Central memory CD4-positive, alpha-beta T cell (primary cell): ENCODE measurements at regions not wholly inside any gene's neighbourhood (a gene's known extent, or its start where the extent isn't known, plus 50 kb on each side); places are given as distances from the start of the nearest gene placed in this dataset.

Experiments
- DNase-seq: peaks from one replicate; pipeline ENCODE4 v3.0.0; 2022

DNA sequence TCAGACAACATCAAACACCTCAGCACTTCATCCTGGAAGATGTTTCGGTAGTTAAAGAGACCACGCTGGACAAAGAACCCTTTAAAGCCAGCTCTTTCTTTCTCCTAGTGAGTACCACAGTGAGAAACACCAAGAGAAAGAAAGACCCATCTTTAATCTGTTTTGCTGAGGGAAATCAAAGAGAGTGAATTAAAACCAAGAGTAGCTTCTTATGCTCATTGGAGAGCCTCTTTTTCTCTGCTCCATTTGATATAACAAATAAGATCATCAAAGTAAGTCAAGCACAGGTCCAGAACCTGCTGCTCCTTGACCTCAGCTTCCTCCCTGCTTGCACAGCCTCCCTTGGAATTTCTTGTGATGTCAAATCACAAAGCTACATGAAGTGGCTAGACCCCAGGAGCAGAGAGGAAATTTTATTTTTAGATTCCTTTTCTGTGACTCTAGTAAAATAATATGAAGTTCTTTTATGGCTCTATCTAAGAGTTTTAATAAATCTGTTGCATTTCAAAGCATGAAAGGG is 436.4 kb downstream of the C3orf38 start:
- no peak for DNase-seq

DNA sequence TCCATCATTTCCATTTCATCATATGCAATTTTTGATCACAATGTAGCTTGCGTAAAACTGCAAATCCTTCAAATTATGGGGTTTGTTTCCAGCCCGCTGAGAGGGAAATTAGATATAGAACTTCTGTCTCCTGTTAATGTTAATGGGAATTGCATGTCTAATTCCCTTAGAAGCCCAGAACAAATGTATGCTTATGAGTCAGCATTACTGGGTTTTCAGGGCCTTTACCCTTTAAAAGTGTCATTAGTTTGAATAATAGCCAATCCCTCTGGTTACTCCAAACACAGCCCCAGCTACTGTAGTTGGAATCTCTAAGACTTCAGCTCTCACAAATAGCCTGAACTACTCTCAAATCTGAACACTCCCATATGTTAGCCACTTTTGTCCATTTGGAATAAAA is 439.4 kb downstream of the C3orf38 start:
- no peak for DNase-seq

DNA sequence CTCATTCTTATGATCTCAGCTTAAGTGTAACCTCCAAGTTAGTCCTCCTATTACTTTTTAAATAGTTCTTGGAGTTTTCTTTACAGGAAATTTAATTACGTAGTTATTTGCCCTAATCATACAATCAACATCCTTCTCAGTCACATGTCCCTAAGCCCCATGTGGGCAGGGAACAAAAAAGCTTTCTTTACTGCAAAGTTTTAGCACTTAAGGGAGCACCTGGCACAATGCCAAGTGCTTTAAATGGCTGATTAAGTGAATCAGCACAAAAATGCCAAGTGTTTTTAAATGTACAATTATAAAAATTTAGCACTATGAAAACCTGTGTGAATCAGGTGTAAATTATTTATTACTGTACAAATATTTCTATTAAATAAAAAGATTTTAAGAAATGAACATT is 445.3 kb downstream of the C3orf38 start:
- DNase-seq: no peak

DNA sequence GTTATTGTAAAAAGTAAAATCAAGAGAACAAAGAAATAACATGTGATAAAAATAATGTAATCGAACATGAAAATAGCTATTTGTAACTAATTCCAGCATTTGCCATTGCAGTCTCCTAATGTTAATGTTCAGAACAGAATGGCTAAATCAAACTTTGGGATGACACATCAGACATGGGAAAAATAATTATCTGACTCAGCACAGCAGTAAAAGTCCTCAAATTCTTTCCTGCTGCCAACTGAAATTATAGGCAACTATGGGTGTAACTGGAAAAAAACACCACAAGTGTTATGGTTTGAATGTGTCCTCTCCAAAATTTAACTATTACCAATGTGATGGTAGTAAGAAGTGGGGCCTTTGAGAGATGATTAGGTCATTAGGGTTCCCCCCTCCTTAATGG is 446.7 kb downstream of the C3orf38 start:
- DNase-seq: no peak

DNA sequence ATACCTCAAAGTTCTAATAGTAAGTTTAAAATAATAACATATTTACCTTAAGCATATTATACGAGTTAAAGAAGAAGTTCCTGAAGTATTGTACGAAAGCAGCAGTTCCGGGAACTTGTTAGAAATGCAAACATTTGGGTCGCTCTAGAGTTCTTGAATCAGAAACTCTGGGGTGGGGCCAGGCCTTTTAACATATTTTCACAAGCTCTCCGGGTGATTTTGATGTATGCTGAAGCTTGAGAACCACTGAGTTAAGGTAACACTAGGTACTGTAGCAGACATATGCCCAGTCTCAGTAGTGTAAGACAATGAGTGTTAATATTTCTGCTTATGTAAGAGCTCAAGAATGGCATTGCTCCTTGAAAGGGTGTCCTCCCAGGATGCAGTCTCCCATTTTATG is 461.1 kb downstream of the C3orf38 start:
- no peak for DNase-seq

DNA sequence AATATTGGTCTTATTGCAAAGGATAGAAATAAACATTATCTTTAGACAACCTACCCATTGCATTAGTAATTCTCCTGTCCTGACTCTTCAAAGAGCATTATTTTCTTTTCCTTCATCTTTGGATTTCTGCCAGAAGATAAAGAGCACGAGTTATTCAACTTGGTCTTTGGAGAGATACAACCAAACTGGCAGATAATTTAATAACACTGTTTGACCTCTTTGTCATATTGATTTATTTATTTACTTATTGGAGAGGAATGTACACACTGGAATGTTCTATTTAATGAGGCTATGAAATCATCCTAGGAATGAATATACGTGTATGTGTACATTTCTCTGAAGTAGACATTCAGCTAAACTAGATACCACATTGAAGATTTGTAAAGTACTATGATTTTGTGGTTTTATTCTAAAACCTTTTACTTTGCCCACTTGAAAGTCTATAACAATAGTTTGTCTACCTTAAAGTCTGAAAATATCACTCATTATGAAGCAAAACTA is 462.1 kb downstream of the C3orf38 start:
- DNase-seq: no peak

DNA sequence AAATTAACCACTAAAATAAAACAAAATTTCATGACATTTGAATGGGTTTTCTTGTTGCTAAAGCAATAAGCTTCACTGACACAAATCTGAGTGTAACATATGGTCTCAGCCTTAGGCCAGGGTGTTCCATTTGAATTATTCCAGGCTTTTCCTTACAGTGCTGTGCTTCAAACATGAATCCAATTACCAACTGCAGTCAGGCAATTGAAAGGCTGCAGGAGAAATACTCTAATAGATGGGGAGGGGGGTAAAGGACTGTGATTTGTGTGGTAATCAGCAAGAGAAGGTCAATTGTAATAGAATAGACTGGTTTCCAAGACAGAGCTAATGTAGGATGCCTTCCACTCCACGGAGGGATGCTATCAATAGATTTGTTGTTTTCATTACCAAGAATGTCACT is 466.7 kb downstream of the C3orf38 start:
- no peak for DNase-seq

DNA sequence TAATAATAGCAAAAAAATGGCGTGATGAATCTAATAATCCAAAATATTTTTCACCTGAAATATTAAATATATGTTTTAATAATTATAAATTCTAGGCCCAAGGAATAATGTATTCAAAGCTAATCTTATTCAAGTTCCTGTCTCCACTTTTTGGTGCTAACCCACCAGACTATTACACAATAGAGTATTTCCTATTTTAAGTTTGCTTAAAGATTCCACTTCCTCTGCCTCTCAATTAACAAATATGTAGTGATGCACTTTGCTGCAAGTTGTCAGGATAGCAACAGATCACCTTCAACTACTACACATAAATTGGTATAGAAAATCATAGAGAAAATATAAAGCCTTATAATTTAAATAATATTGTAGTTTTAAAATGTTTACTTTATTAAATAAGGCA is 467.5 kb downstream of the C3orf38 start:
- no peak for DNase-seq

DNA sequence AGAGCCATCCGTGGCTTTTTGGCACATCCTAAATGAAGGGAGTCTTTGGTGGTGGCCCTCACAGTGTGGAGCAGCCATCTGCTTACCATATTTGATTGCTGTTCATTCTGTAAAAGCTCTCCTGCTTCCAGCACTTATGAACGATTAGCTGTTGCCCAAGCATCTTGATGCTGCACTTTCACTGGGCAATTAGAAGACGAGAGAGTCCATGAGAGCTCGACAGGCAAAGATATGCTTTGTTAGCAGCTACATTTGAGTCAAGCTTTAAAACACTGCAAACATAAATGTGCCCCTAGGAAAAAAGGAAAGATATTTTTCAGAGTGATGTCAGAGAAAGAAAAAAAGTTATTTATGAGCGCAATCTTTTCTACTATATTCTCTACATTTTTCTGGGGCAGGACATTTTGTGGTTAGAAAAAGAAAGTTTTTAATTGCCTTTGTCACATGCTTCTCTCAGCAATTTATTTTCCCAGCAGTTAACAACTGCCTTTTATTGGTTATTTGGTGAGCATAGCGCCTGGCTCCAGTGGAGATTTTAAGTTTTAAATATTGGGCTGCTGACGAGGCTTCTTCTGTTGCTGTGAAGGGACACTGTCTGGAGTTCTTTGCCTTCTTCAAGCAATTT is 468.4 kb downstream of the C3orf38 start:
- no peak for DNase-seq

DNA sequence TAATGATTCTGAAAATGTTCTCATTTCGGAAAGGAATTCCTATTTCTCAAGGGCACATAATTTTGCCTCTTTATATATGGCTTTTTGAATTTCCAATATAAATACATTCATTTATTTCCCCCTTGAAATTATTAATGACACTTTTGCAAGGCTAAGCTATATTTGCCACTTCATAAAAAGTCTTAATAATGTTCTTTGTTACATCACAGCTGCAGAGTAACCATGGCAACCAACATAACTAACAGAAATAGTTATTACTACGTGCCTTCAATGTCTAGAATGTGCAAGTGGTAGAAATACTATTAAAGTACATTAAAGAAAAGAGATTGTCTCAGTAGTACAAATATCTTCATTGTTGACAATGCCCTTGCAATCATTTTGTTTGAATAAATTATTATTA is 471.8 kb downstream of the C3orf38 start:
- DNase-seq: no peak

DNA sequence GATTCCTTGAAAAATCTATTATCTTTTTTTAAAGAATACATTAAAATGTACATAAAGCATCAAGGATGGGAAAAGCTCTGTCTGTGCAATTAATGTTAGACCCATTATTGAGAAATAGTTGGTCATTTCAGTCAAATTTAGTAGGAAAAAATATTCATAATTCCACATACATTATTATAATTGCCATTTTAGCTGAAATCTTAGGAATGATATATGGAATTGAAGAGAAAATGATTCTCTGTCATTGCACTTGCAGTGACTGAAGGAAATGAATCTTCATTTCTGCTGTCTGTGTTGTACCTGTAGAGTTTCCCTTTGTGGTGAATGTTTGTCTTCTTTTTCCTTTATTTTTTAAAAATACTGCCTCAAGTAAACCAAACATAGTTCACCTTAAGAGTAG is 473.9 kb downstream of the C3orf38 start:
- no peak for DNase-seq

DNA sequence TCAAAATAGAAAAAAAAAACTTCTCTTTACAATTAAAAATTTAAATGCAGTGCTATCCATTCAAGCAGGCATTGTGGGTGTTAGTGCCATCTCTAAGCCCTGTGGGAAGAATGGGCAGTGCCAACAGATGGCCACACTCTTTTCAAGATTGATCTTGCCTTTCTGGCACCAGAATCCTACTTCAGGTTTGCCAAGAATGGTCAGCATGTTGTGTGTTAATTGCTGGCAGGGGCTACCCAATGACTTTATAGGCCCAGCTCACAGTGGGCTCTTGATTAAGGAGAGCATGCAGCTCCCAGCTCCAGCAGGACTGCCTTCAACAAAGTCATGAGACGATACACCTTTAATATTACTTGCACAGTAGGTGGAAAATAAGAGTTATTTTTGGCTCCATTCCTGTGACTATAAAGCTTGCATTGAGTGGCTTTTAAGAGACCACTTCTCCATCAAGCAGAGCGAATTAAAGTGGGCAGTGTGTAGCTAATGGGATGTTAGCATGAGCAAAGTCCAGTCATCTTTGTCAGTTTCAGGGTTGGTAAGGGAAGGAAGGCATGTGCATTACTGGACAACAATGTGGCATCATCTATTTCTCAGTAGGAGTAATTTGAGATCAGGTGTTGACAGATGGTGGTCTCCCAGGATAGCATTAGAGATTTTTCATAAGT is 476.8 kb downstream of the C3orf38 start:
- DNase-seq: no peak

DNA sequence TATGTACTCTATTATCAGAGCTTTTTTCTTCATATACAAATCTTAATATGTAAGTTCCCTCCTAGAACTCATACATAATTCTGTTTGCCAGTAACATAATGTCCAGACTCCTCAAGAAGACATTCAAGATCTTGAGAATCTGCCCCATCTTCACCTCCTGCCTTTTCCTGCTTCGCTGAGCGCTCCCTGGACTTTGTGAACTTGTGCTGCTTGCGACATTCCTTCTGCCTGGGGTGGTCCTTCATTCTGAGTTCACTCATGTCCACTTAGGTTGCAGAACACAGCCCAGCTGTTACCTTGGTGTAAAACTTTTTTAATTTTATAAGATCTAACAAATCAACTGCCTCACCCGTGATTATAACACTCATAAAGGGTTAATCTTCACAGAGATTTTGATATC is 478.5 kb upstream of the EPHA3 start:
- DNase-seq: no peak

DNA sequence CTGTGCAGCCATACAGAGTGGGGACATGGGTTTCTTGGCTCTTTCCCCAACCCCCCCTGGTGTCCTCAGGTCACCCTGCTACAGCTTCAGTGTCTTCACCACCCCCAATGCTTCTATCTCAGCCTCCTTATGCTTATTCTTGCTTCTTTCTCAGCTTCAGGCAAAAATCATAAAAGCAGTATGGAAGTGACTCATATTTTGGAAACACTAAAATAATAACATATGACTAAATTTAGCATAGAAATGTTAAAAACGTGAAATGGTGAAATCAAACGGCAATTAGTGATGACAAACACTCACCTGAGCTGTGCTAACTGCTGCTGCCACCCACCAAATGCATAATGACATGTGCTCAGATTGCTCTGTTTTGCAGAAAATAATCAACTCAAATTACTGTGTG is 475.2 kb upstream of the EPHA3 start:
- no peak for DNase-seq

DNA sequence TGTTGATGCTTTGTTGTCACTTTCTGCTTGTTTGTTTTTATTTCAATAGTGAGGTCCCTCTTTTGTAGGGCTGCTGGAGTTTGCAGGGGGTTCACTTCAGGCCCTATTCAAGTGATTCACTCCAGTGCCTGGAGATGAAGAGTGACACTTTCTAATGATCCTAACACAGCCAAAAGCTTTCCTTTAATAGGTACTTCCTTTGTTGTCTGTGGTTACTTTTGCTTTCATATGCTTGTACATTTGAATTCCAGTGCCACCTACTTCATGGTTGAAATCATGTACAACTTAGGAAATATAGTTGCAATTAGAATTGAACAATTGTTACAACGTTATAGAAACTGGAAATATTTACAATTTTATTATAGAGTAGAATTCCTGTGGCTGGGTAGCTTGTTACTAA is 466.8 kb upstream of the EPHA3 start:
- DNase-seq: no peak

DNA sequence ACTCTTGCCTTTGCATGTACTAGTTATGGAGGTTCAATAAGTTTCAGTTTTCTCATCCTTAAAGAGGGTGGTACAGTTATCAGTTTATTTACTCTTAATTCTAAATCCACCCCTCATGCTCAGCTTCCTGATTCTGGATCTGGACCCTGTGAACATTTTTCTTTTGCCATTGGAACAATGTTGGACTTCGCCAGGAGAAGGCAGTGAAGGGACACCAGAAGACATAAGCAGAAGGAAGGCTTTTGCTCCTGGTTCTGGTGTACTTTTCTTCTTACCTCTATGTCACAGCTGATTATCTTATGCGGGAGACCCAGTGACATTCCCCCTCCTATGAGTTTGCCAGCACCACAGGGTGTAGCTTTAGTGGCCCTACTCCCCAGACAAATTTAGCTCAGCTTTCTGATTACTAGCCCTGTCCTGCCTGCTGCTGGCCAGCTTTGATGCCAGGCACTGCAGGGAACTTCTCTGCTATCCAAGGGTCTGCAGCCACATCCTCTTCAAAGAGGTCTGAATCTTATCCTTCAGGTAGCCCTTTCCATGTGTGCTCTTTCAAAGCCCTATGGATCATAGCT is 466.3 kb upstream of the EPHA3 start:
- no peak for DNase-seq

DNA sequence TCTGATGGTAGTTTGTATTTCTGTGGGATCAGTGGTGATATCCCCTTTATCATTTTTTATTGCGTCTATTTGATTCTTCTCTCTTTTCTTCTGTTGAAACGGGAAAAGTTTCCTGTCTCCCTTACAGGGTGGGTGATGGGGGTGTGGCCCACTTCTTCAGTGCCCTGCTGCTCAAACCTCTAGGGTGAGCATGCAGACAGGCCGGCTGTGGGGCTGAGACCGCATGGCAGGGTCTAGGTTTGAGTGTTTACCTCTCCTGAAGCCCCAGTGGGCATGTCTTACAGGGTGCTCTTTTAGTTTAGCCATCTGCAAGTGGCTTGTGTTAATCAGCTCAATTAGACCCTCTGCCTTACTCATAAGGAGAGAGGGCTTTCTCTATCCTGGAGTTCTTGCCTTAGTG is 450.0 kb upstream of the EPHA3 start:
- no peak for DNase-seq

DNA sequence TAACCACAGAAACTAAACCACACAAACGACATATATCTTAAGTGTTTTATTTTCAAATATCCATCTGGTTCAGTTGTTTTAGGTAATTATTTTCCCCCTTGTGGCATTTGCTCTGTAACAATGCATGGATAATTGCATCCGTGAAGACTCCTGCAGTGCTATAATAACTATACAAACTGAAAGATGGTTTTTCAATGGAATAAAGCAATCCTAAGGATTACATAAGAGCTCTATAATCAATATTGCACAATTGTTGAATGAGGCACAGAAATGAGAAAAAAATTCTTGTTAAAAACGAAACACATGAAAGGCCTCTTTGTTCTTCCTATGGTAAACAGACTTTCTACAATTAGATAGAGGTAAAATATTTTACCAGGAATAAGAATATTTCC is 446.0 kb upstream of the EPHA3 start:
- DNase-seq: no peak

DNA sequence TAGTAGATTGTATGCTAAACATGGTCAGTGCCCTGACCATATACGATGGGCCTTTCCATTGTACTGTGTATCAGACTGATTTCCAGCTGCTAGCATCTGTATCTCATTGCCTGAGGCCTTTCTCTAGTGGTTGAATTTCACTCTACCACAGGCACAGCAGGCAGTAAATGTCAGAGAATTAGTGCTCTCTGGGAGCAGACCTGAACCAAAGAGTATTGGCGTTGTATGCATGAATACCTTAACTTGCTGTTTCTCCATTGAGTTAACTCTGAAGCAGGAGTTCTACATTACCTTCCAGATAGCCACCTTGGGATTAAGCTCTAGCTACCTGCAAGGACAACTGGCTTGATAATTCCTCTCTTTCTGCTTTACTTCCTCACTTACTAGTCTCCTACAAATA is 439.2 kb upstream of the EPHA3 start:
- no peak for DNase-seq

DNA sequence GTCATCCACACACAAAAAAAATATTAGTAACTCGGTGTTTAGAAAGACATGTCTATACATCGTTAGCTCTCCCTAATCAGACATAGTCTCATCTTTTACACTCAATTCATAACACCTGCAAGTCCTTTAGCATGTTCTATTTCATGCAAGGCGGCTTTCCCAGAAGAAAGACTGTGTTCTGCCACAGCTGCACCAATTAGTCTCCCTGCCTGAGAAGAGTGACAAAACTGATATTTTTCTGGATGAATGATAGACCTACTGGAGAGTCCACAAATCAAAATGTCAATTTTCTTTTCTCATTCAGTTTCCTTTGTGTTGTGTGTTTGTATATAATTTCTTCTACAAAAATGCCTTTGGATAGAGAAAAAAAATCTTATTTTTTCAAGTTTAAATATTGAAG is 435.8 kb upstream of the EPHA3 start:
- DNase-seq: no peak

DNA sequence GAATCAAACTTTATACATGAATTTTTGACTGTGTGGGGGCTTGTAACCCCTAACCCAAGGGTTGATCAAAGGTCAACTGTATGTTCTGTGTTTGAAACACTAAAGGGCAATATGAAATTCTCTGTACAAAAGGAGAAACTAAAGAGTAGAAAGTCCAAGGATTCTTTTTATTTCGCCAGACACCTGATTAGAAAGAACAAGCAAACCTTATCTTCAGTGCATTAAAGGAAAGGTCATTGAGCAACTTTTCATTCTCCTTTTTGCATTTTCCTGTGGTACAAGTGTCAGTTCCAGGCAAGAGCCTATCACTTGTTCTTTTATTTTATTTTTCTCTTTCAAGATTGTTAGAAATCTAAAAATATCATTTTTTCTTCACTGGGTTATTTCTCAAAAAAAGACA is 430.1 kb upstream of the EPHA3 start:
- no peak for DNase-seq

DNA sequence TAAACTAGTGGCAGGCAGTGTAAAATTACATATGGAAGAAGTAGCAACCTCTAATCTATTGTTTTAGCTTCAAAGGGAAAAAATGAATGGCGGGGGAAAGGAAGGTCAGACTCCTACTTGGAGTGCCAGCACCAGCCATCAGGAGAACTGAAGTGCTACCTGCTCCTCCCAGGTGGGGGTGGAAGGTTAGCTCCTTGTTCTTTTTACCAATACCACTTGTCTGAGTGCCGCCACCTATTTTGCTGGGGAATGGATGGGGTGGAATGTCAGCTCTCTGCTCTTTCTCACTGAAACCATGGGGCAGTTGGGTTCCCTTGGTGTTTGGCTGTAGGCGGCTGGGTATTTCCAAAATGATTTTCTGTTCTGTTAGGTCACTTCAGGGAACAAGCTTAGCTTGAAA is 428.7 kb upstream of the EPHA3 start:
- no peak for DNase-seq

DNA sequence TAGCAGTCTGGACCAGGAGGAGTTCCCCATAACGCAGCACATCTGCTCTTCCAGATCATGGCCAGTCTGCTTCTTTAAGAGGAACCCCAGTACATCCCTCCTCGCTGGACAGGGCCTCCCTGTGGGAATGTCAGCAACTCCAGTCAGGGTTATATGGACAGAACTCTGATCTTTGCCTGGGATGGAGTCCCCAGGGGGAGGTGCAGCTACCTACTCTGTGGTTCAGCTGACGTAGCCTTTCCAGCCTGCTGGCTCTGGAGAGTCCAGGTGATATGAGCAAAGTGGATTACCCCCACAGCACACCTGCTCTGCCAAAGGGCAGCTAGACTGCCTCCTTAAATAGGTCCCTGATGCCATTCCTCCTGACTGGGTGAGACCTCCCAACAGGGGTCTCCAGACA is 417.1 kb upstream of the EPHA3 start:
- DNase-seq: no peak

DNA sequence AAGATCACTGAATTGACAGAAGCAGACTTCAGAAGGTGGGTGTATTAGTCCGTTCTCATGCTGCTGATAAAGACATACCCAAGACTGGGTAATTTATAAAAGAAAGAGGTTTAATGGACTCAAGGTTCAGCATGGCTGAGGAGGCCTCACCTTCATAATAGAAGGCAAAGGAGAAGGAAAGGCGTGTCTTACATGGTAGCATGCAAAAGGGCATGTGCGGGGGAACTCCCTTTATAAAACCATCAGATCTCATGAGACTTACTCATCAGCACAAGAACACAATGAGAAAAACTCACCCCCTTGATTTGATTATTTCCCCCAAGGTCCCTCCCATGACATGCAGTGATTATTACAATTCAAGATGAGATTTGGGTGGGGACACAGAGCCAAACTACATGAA is 416.3 kb upstream of the EPHA3 start:
- no peak for DNase-seq
